Activated naive CD4-positive, alpha-beta T cell treated with anti-CD3 and anti-CD28 coated beads for 36 hours (primary cell): ENCODE measurements at regions not wholly inside any gene's neighbourhood (a gene's known extent, or its start where the extent isn't known, plus 50 kb on each side); places are given as distances from the start of the nearest gene placed in this dataset.
"Not testable (repeated sequence)": the region's sequence is repeated elsewhere in the genome, so short reads cannot be mapped to it uniquely, and the experiment has no call there.

Experiments used
- CTCF ChIA-PET: fragments of 350-600 bp; sonication (Branson Sonifier 250); formaldehyde crosslinking; loops from one replicate; lab custom pipeline; 2021; ENCODE audit warnings: antibody characterized with exemption; lab: Charles Lee
- DNase-seq: peaks from one replicate; pipeline ENCODE4 v3.0.0-alpha.2; 2020
- H3K27ac Mint-ChIP-seq: one replicate; pipeline ENCODE4 v1.8.0; 2021; ENCODE audit warnings: mild to moderate bottlenecking, mixed read lengths
- H3K27me3 Mint-ChIP-seq: one replicate; pipeline ENCODE4 v1.8.0; 2021; ENCODE audit warnings: low read depth, mixed read lengths
- H3K36me3 Mint-ChIP-seq: one replicate; pipeline ENCODE4 v1.8.0; 2021; ENCODE audit warnings: low read depth, mixed read lengths
- H3K4me1 Mint-ChIP-seq: one replicate; pipeline ENCODE4 v1.8.0; 2021; ENCODE audit warnings: low read depth, mixed read lengths
- H3K4me3 Mint-ChIP-seq: one replicate; pipeline ENCODE4 v1.8.0; 2021; ENCODE audit warnings: mild to moderate bottlenecking, moderate library complexity, mixed read lengths
- H3K9me3 Mint-ChIP-seq: one replicate; pipeline ENCODE4 v1.8.0; 2021; ENCODE audit warnings: mixed read lengths
- intact Hi-C: fragments of 100-400 bp; cut with micrococcal nuclease; formaldehyde crosslinking; loops from one replicate; pipeline ENCODE4 v1.15.1; 2023

GRCh38 chr4:159778298-159778697 is 675.4 kb downstream of the RAPGEF2 start:
- no peak overlapping the region for H3K4me3 Mint-ChIP-seq
- intact Hi-C loops = no loop called here
- no peaks in the 10 kb centered on the region for H3K36me3 Mint-ChIP-seq
- H3K9me3 Mint-ChIP-seq = no peaks in the 10 kb centered on the region
- no peak overlapping the region for H3K27ac Mint-ChIP-seq
- no peaks in the 10 kb centered on the region for H3K4me1 Mint-ChIP-seq
- CTCF ChIA-PET = no interaction called here
- H3K27me3 Mint-ChIP-seq = no peaks in the 10 kb centered on the region
- no peak for DNase-seq

- H3K9me3 Mint-ChIP-seq = no peaks in the 10 kb centered on the region
- no peaks in the 10 kb centered on the region for H3K36me3 Mint-ChIP-seq
- no peak for DNase-seq
- H3K27me3 Mint-ChIP-seq = no peaks in the 10 kb centered on the region
- H3K4me3 Mint-ChIP-seq = no peak overlapping the region
- CTCF ChIA-PET = no interaction called here
- H3K27ac Mint-ChIP-seq = no peak overlapping the region
- no peaks in the 10 kb centered on the region for H3K4me1 Mint-ChIP-seq
- intact Hi-C loops = no loop called here
Measured at GRCh38 chr4:159779716-159780115, 676.8 kb downstream of the RAPGEF2 start.

GRCh38 chr4:159780196-159780922 is 677.5 kb downstream of the RAPGEF2 start:
- Mint-ChIP-seq H3K27ac (no peak overlapping the region), H3K4me1 (no peaks in the 10 kb centered on the region), H3K27me3 (no peaks in the 10 kb centered on the region), H3K9me3 (no peaks in the 10 kb centered on the region), H3K36me3 (no peaks in the 10 kb centered on the region), H3K4me3 (no peak overlapping the region)
- DNase-seq = no peak
- CTCF ChIA-PET = no interaction called here
- intact Hi-C loops = no loop called here

GRCh38 chr4:159787901-159788300 is 685.0 kb downstream of the RAPGEF2 start:
- H3K27ac Mint-ChIP-seq = no peak overlapping the region
- no peak overlapping the region for H3K4me3 Mint-ChIP-seq
- H3K36me3 Mint-ChIP-seq = no peaks in the 10 kb centered on the region
- peaks cover 3% of the 10 kb centered on the region for H3K9me3 Mint-ChIP-seq
- no peaks in the 10 kb centered on the region for H3K27me3 Mint-ChIP-seq
- DNase-seq = no peak
- no peaks in the 10 kb centered on the region for H3K4me1 Mint-ChIP-seq
- intact Hi-C loops = no loop called here
- CTCF ChIA-PET = no interaction called here

GRCh38 chr4:159791334-159791733 is 688.5 kb downstream of the RAPGEF2 start:
- H3K9me3 Mint-ChIP-seq = peaks cover 3% of the 10 kb centered on the region
- CTCF ChIA-PET = no interaction called here
- no peak overlapping the region for H3K27ac Mint-ChIP-seq
- no peaks in the 10 kb centered on the region for H3K36me3 Mint-ChIP-seq
- H3K4me3 Mint-ChIP-seq = no peak overlapping the region
- DNase-seq = no peak
- no peaks in the 10 kb centered on the region for H3K4me1 Mint-ChIP-seq
- no peaks in the 10 kb centered on the region for H3K27me3 Mint-ChIP-seq
- intact Hi-C loops = no loop called here

GRCh38 chr4:159804592-159804991 is 701.7 kb downstream of the RAPGEF2 start:
- intact Hi-C loops, DNase-seq, H3K4me3 Mint-ChIP-seq: not testable (repeated sequence)

GRCh38 chr4:159823743-159824142 is 720.9 kb downstream of the RAPGEF2 start:
- Mint-ChIP-seq H3K27me3 (no peaks in the 10 kb centered on the region), H3K9me3 (peaks cover 14% of the 10 kb centered on the region), H3K4me3 (no peak overlapping the region), H3K27ac (no peak overlapping the region), H3K4me1 (no peaks in the 10 kb centered on the region), H3K36me3 (no peaks in the 10 kb centered on the region)
- DNase-seq = no peak
- intact Hi-C loops = no loop called here
- CTCF ChIA-PET = no interaction called here

More at GRCh38 chr4:159804592-159804991, 701.7 kb downstream of the RAPGEF2 start:
- H3K4me1 Mint-ChIP-seq, CTCF ChIA-PET, H3K36me3 Mint-ChIP-seq, H3K27me3 Mint-ChIP-seq, H3K9me3 Mint-ChIP-seq, H3K27ac Mint-ChIP-seq: not testable (repeated sequence)

GRCh38 chr4:159828687-159829086 is 725.8 kb downstream of the RAPGEF2 start:
- Mint-ChIP-seq H3K27ac (no peak overlapping the region), H3K27me3 (no peaks in the 10 kb centered on the region), H3K36me3 (no peaks in the 10 kb centered on the region), H3K4me3 (no peak overlapping the region), H3K9me3 (peaks cover 7% of the 10 kb centered on the region), H3K4me1 (no peaks in the 10 kb centered on the region)
- no peak for DNase-seq
- CTCF ChIA-PET = no interaction called here
- intact Hi-C loops = no loop called here

GRCh38 chr4:159829184-159829583 is 726.3 kb downstream of the RAPGEF2 start:
- Mint-ChIP-seq H3K4me3 (no peak overlapping the region), H3K27me3 (no peaks in the 10 kb centered on the region), H3K36me3 (no peaks in the 10 kb centered on the region), H3K4me1 (no peaks in the 10 kb centered on the region), H3K27ac (no peak overlapping the region), H3K9me3 (peaks cover 7% of the 10 kb centered on the region)
- no peak for DNase-seq
- CTCF ChIA-PET = no interaction called here
- intact Hi-C loops = no loop called here

- Mint-ChIP-seq H3K4me3 (no peak overlapping the region), H3K27me3 (no peaks in the 10 kb centered on the region), H3K27ac (no peak overlapping the region), H3K36me3 (no peaks in the 10 kb centered on the region), H3K4me1 (no peaks in the 10 kb centered on the region), H3K9me3 (peaks cover 5% of the 10 kb centered on the region)
- intact Hi-C loops = no loop called here
- CTCF ChIA-PET = no interaction called here
- no peak for DNase-seq
Measured at GRCh38 chr4:159837071-159837470, 734.2 kb downstream of the RAPGEF2 start.

- Mint-ChIP-seq H3K9me3 (no peaks in the 10 kb centered on the region), H3K4me1 (no peaks in the 10 kb centered on the region), H3K27me3 (no peaks in the 10 kb centered on the region), H3K27ac (no peak overlapping the region), H3K4me3 (no peak overlapping the region), H3K36me3 (no peaks in the 10 kb centered on the region)
- no peak for DNase-seq
- CTCF ChIA-PET = no interaction called here
- intact Hi-C loops = no loop called here
Measured at GRCh38 chr4:159855731-159856130, 752.9 kb downstream of the RAPGEF2 start.

GRCh38 chr4:159856451-159856850 is 753.6 kb downstream of the RAPGEF2 start:
- Mint-ChIP-seq H3K9me3 (peaks cover 1% of the 10 kb centered on the region), H3K4me1 (no peaks in the 10 kb centered on the region), H3K4me3 (no peak overlapping the region), H3K27ac (no peak overlapping the region), H3K36me3 (no peaks in the 10 kb centered on the region), H3K27me3 (no peaks in the 10 kb centered on the region)
- CTCF ChIA-PET = no interaction called here
- no peak for DNase-seq
- intact Hi-C loops = no loop called here

GRCh38 chr4:159859656-159860148 is 756.8 kb downstream of the RAPGEF2 start:
- Mint-ChIP-seq H3K27me3 (no peaks in the 10 kb centered on the region), H3K9me3 (peaks cover 1% of the 10 kb centered on the region), H3K27ac (no peak overlapping the region), H3K36me3 (no peaks in the 10 kb centered on the region), H3K4me1 (no peaks in the 10 kb centered on the region), H3K4me3 (no peak overlapping the region)
- intact Hi-C loops = no loop called here
- no peak for DNase-seq
- CTCF ChIA-PET = no interaction called here
